ENCODE measurements at regions not wholly inside any gene's neighbourhood (a gene's known extent, or its start where the extent isn't known, plus 50 kb on each side); places are given as distances from the start of the nearest gene placed in this dataset.

- TF ChIP-seq SRF (IDR thresholded peaks at IDR 0.05; ENCODE audit: low read depth) (no peak), CTCF (IDR thresholded peaks at IDR 0.05 in 2 of 3, conservative IDR thresholded peaks at IDR 0.05 in 1 of 3; ENCODE audit: borderline replicate concordance in 1 of 3, insufficient read depth in 1 of 3, low read depth in 2 of 3, low read length in 2 of 3) (no peak), ATF3 (IDR thresholded peaks at IDR 0.05) (no peak), RAD21 (IDR thresholded peaks at IDR 0.05; ENCODE audit: low read depth) (no peak), TCF7L2 (IDR thresholded peaks at IDR 0.05; ENCODE audit: borderline replicate concordance, extremely low read depth, insufficient read depth, insufficient read length) (no peak)
- TF ChIP-seq, protein P1, sequence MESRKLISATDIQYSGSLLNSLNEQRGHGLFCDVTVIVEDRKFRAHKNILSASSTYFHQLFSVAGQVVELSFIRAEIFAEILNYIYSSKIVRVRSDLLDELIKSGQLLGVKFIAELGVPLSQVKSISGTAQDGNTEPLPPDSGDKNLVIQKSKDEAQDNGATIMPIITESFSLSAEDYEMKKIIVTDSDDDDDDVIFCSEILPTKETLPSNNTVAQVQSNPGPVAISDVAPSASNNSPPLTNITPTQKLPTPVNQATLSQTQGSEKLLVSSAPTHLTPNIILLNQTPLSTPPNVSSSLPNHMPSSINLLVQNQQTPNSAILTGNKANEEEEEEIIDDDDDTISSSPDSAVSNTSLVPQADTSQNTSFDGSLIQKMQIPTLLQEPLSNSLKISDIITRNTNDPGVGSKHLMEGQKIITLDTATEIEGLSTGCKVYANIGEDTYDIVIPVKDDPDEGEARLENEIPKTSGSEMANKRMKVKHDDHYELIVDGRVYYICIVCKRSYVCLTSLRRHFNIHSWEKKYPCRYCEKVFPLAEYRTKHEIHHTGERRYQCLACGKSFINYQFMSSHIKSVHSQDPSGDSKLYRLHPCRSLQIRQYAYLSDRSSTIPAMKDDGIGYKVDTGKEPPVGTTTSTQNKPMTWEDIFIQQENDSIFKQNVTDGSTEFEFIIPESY (IDR thresholded peaks at IDR 0.05; ENCODE audit: extremely low read depth, insufficient replicate concordance, low read length): no peak
These were observed 147.5 kb upstream of the RTL1 start (continued) for GRCh38 chr14:101050901-101051490.

- ATAC-seq: no peak
- 0 out of 4 replicates have a peak, but pooled peaks cover 0 to 3% of the 10 kb centered on the region in 2 experiments for H3K4me1 ChIP-seq (ENCODE audit: control insufficient read depth in 1 of 2, insufficient read depth in 2 of 2, low read length in 2 of 2)
- no TSS peak for BruUV-seq (replicated peaks)
- H2AFZ ChIP-seq (ENCODE audit: low read depth, low read length, poor library complexity, severe bottlenecking): no peak overlapping the region
- intact Hi-C loops (cut with micrococcal nuclease): no loop called here
- no peak for DNase-seq (ENCODE audit: low read depth, low spot score)
- H3K27ac ChIP-seq (ENCODE audit: low read depth, low read length): no peak overlapping the region
- H3K36me3 ChIP-seq (ENCODE audit: control insufficient read depth in 1 of 2, insufficient read depth in 2 of 2, low read length in 2 of 2): no peaks in the 10 kb centered on the region
- H3K9me2 ChIP-seq (ENCODE audit: insufficient read depth): no peaks in the 10 kb centered on the region
- POLR2A ChIA-PET: no interaction called here
- no peaks in the 10 kb centered on the region for H4K20me1 ChIP-seq (ENCODE audit: insufficient read depth)
- H3K27me3 ChIP-seq (ENCODE audit: insufficient read depth, low read length): no peaks in the 10 kb centered on the region
- RAD21 ChIA-PET (ENCODE audit: low non-redundant PET in 1 of 2, low total read pairs in 2 of 2, uncharacterized antibody in 2 of 2, unreplicated experiment in 2 of 2): no interaction called here
- H3K4me3 ChIP-seq (replicated peaks in 1 of 2; ENCODE audit: low read depth in 1 of 2, low read length in 2 of 2): no peak overlapping the region
- no peak overlapping the region for H3K4me2 ChIP-seq (ENCODE audit: low read length)
- no peaks in the 10 kb centered on the region for H3K79me2 ChIP-seq (ENCODE audit: insufficient read depth, low read length)
- H3K9ac ChIP-seq (ENCODE audit: low read length): no peak overlapping the region
- peaks cover 3 to 10% of the 10 kb centered on the region in 2 experiments for H3K9me3 ChIP-seq (ENCODE audit: control insufficient read depth in 1 of 2, insufficient read depth in 1 of 2, low read depth in 1 of 2, low read length in 2 of 2)
- CTCF ChIA-PET: no interaction called here
- TF ChIP-seq SIN3A (IDR thresholded peaks at IDR 0.05; ENCODE audit: low read depth) (no peak), SP1 (IDR thresholded peaks at IDR 0.05; ENCODE audit: low read depth) (no peak), CBX3 (IDR thresholded peaks at IDR 0.05; ENCODE audit: low read depth) (no peak)
These were observed 151.1 kb upstream of the RTL1 start for GRCh38 chr14:101054671-101055070.
